Right lung (tissue), 2 donors: ENCODE measurements at regions not wholly inside any gene's neighbourhood (a gene's known extent, or its start where the extent isn't known, plus 50 kb on each side); places are given as distances from the start of the nearest gene placed in this dataset.
"Not testable (repeated sequence)": the region's sequence is repeated elsewhere in the genome, so short reads cannot be mapped to it uniquely, and the experiment has no call there.

Experiments used
- DNase-seq, 2 donors: peaks; one replicate each; pipeline ENCODE4 v3.0.0-alpha.2; 2013

- no peak for DNase-seq
Measured at GRCh38 chr13:94902722-94903407, 190.5 kb upstream of the SOX21 start.

- DNase-seq = no peak
Measured at GRCh38 chr13:94901070-94901469, 188.7 kb upstream of the SOX21 start.

GRCh38 chr13:94896719-94897317 is 184.5 kb upstream of the SOX21 start:
- DNase-seq = no peak

GRCh38 chr13:94896238-94896637 is 183.9 kb upstream of the SOX21 start:
- DNase-seq = no peak

GRCh38 chr13:94886191-94886590 is 173.8 kb upstream of the SOX21 start:
- no peak for DNase-seq

GRCh38 chr13:94880463-94880862 is 168.1 kb upstream of the SOX21 start:
- no peak for DNase-seq

GRCh38 chr13:94878602-94879165 is 166.3 kb upstream of the SOX21 start:
- no peak for DNase-seq

- DNase-seq = no peak
Measured at GRCh38 chr13:94864474-94864873, 152.1 kb upstream of the SOX21 start.

GRCh38 chr13:94860981-94861407 is 148.6 kb upstream of the SOX21 start:
- peak; percentile 10 to 15 for DNase-seq

GRCh38 chr13:94859811-94860210 is 147.5 kb upstream of the SOX21 start:
- DNase-seq = no peak

GRCh38 chr13:94859278-94859691 is 146.9 kb upstream of the SOX21 start:
- peak; percentile 54 to 66 for DNase-seq

- peak in 1 of 2 donors; percentile 14 for DNase-seq
Measured at GRCh38 chr13:94858856-94859255, 146.5 kb upstream of the SOX21 start.

GRCh38 chr13:94854688-94855087 is 142.3 kb upstream of the SOX21 start:
- no peak for DNase-seq

- DNase-seq = no peak
Measured at GRCh38 chr13:94851576-94851975, 139.2 kb upstream of the SOX21 start.

- no peak for DNase-seq
Measured at GRCh38 chr13:94849254-94849653, 136.9 kb upstream of the SOX21 start.

- no peak for DNase-seq
Measured at GRCh38 chr13:94842901-94843300, 130.6 kb upstream of the SOX21 start.

GRCh38 chr13:94837056-94837455 is 124.7 kb upstream of the SOX21 start:
- DNase-seq = not testable (repeated sequence)

- DNase-seq = no peak
Measured at GRCh38 chr13:94829837-94830365, 117.6 kb upstream of the SOX21 start.

- peak; percentile 79 to 85 for DNase-seq
Measured at GRCh38 chr13:94829185-94829836, 117.0 kb upstream of the SOX21 start.

- DNase-seq = no peak
Measured at GRCh38 chr13:94827566-94827965, 115.2 kb upstream of the SOX21 start.

GRCh38 chr13:94825507-94825906 is 113.2 kb upstream of the SOX21 start:
- peak; percentile 86 for DNase-seq

GRCh38 chr13:94824601-94825000 is 112.3 kb upstream of the SOX21 start:
- DNase-seq = no peak

- DNase-seq = no peak
Measured at GRCh38 chr13:94822356-94822755, 110.0 kb upstream of the SOX21 start.
